Naive thymus-derived CD4-positive, alpha-beta T cell (primary cell): ENCODE measurements at regions not wholly inside any gene's neighbourhood (a gene's known extent, or its start where the extent isn't known, plus 50 kb on each side); places are given as distances from the start of the nearest gene placed in this dataset.

ENCODE experiments used
- ATAC-seq: fragments of 150-1000 bp; cut with Tn5 transposase; 2 replicates; pipeline ENCODE4 v1.10.0; 2021; ENCODE audit warnings: mild to moderate bottlenecking, moderate library complexity
- CTCF ChIA-PET: fragments of 350-600 bp; sonication (Branson Sonifier 250); formaldehyde crosslinking; loops from one replicate; lab custom pipeline; 2021; ENCODE audit warnings: antibody characterized with exemption; lab: Charles Lee
- POLR2A ChIA-PET: fragments of 350-600 bp; sonication (Branson Sonifier 250); formaldehyde crosslinking; loops from one replicate; lab custom pipeline; 2021; ENCODE audit warnings: antibody characterized with exemption, inconsistent platforms; lab: Charles Lee
- DNase-seq, 9 donors: peaks; one replicate each; pipeline versions ENCODE4 v3.0.0 to v3.0.0-alpha.2; 2020 to 2022; ENCODE audit warnings: mixed read lengths in 1 of 9
- H3K27ac ChIP-seq: one replicate; pipeline ENCODE4 v1.7.0; 2013; ENCODE audit warnings: mild to moderate bottlenecking, low read depth, low read length, moderate library complexity
- H3K27me3 ChIP-seq, 2 donors: one replicate each; pipeline ENCODE4 v1.7.0; 2013; ENCODE audit warnings: low read length in 2 of 2, mild to moderate bottlenecking in 2 of 2, moderate library complexity in 2 of 2; ENCODE audit not compliant: control insufficient read depth in 2 of 2, insufficient read depth in 2 of 2
- H3K36me3 ChIP-seq, 3 experiments: 1 replicate in 2 of 3; 2 replicates in 1 of 3; pipeline ENCODE4 v1.7.0; 2013; ENCODE audit warnings: low read length in 3 of 3, mild to moderate bottlenecking in 3 of 3, moderate library complexity in 1 of 3; ENCODE audit not compliant: insufficient read depth in 3 of 3, control insufficient read depth in 2 of 3
- H3K4me1 ChIP-seq, 2 donors: one replicate each; pipeline ENCODE4 v1.7.0; 2013; ENCODE audit warnings: low read length in 2 of 2, mild to moderate bottlenecking in 2 of 2, moderate library complexity in 1 of 2; ENCODE audit not compliant: control insufficient read depth in 2 of 2, insufficient read depth in 2 of 2
- H3K4me3 ChIP-seq: 2 replicates; pipeline ENCODE4 v1.7.0; 2013; ENCODE audit warnings: mild to moderate bottlenecking, low read length
- H3K9me3 ChIP-seq, 3 experiments: 1 replicate in 2 of 3; 2 replicates in 1 of 3; pipeline ENCODE4 v1.7.0; 2013; ENCODE audit warnings: low read length in 3 of 3; ENCODE audit not compliant: control insufficient read depth in 2 of 3
- H3K27ac Mint-ChIP-seq, 9 donors: one replicate each; pipeline ENCODE4 v1.8.0; 2020 to 2022; ENCODE audit warnings: mixed read lengths in 9 of 9, mild to moderate bottlenecking in 8 of 9, moderate library complexity in 5 of 9, inconsistent platforms in 2 of 9
- H3K27me3 Mint-ChIP-seq, 5 donors: one replicate each; pipeline ENCODE4 v1.8.0; 2021 to 2022; ENCODE audit warnings: mixed read lengths in 5 of 5, mild to moderate bottlenecking in 1 of 5
- H3K36me3 Mint-ChIP-seq, 5 donors: one replicate each; pipeline ENCODE4 v1.8.0; 2020 to 2022; ENCODE audit warnings: mixed read lengths in 5 of 5, mild to moderate bottlenecking in 3 of 5, inconsistent platforms in 1 of 5
- H3K4me1 Mint-ChIP-seq, 7 donors: one replicate each; pipeline ENCODE4 v1.8.0; 2020 to 2022; ENCODE audit warnings: mixed read lengths in 7 of 7, mild to moderate bottlenecking in 3 of 7, inconsistent platforms in 1 of 7
- H3K4me3 Mint-ChIP-seq, 10 donors: one replicate each; pipeline ENCODE4 v1.8.0; 2020 to 2022; ENCODE audit warnings: mild to moderate bottlenecking in 10 of 10, mixed read lengths in 10 of 10, moderate library complexity in 6 of 10, inconsistent platforms in 2 of 10
- H3K9me3 Mint-ChIP-seq, 11 donors: one replicate each; pipeline ENCODE4 v1.8.0; 2020 to 2022; ENCODE audit warnings: mixed read lengths in 11 of 11, mild to moderate bottlenecking in 4 of 11, inconsistent platforms in 1 of 11, moderate library complexity in 1 of 11
- intact Hi-C, 2 donors: fragments of 100-400 bp; cut with micrococcal nuclease; formaldehyde crosslinking; loops; one replicate each; pipeline ENCODE4 v1.15.1; 2023

- peak in 6 of 9 donors; percentile 7 to 36 (median 14) for DNase-seq
- no peak overlapping the region for H3K4me3 Mint-ChIP-seq
Measured at GRCh38 chr5:100479079-100479688, 56.0 kb upstream of the FAM174A start.

GRCh38 chr5:100472091-100472490, 63.1 kb upstream of the FAM174A start:
- no peak overlapping the region for H3K4me3 Mint-ChIP-seq
- no peak overlapping the region for H3K27ac Mint-ChIP-seq
- Histone ChIP-seq H3K27me3 (no peaks in the 10 kb centered on the region), H3K27ac (no peak overlapping the region), H3K9me3 (no peaks in the 10 kb centered on the region), H3K4me3 (no peak overlapping the region), H3K36me3 (no peaks in the 10 kb centered on the region), H3K4me1 (no peaks in the 10 kb centered on the region)
- H3K27me3 Mint-ChIP-seq = peaks cover 0 to 6% (median 5%) of the 10 kb centered on the region in 5 donors
- peaks cover 0 to 2% (median 0%) of the 10 kb centered on the region in 11 donors for H3K9me3 Mint-ChIP-seq
- H3K4me1 Mint-ChIP-seq = no peaks in the 10 kb centered on the region
- no peak for DNase-seq
- ChIA-PET CTCF (no interaction called here), POLR2A (no interaction called here)
- H3K36me3 Mint-ChIP-seq = no peaks in the 10 kb centered on the region
- ATAC-seq = no peak
- intact Hi-C loops = no loop called here

More at GRCh38 chr5:100479079-100479688, 56.0 kb upstream of the FAM174A start:
- Mint-ChIP-seq H3K9me3 (no peaks in the 10 kb centered on the region), H3K27me3 (no peaks in the 10 kb centered on the region), H3K4me1 (no peaks in the 10 kb centered on the region), H3K27ac (no peak overlapping the region), H3K36me3 (no peaks in the 10 kb centered on the region)
- ATAC-seq = no peak
- no peaks in the 10 kb centered on the region for H3K36me3 ChIP-seq
- intact Hi-C loops = loop anchor here (1.0 to 2.0 kb wide), 2 partner anchors 566 kb away; no protein-coding TSS in a partner anchor
- CTCF ChIA-PET = no interaction called here
- no peaks in the 10 kb centered on the region for H3K9me3 ChIP-seq
- H3K4me3 ChIP-seq = no peak overlapping the region
- H3K4me1 ChIP-seq = no peaks in the 10 kb centered on the region
- H3K27ac ChIP-seq = no peak overlapping the region
- POLR2A ChIA-PET = no interaction called here
- H3K27me3 ChIP-seq = no peaks in the 10 kb centered on the region

DNA sequence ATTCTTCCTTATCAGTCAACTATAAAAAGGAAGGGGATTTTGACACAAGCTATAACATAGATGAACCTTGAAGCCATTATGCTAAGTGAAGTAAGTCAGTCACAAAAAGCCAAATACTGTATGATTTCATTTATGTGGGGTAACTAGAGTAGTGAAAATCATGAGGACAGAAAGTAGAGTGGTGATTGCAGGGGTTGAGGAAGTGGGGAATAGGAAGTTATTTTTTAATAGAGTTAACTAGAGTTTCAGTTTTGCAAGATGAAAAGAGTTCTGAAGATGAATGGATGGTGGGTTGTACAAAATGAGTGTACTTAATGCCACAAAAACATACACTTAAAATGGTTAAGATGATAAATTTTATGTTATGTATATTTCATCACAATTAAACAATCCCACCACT, 65.4 kb upstream of the FAM174A start:
- H3K27ac Mint-ChIP-seq = no peak overlapping the region
- no peaks in the 10 kb centered on the region for H3K27me3 ChIP-seq
- intact Hi-C loops = no loop called here
- ChIA-PET CTCF (no interaction called here), POLR2A (no interaction called here)
- peaks cover 0 to 2% (median 0%) of the 10 kb centered on the region in 11 donors for H3K9me3 Mint-ChIP-seq
- no peaks in the 10 kb centered on the region for H3K4me1 ChIP-seq
- H3K4me3 Mint-ChIP-seq = no peak overlapping the region
- no peaks in the 10 kb centered on the region for H3K36me3 Mint-ChIP-seq
- H3K4me3 ChIP-seq = no peak overlapping the region
- peaks cover 0 to 6% (median 5%) of the 10 kb centered on the region in 5 donors for H3K27me3 Mint-ChIP-seq
- no peaks in the 10 kb centered on the region for H3K4me1 Mint-ChIP-seq
- no peak overlapping the region for H3K27ac ChIP-seq
- DNase-seq = no peak
- no peak for ATAC-seq
- H3K9me3 ChIP-seq = no peaks in the 10 kb centered on the region
- H3K36me3 ChIP-seq = no peaks in the 10 kb centered on the region

GRCh38 chr5:100464418-100464817, 70.8 kb upstream of the FAM174A start:
- H3K36me3 ChIP-seq = no peaks in the 10 kb centered on the region
- H3K27ac ChIP-seq = no peak overlapping the region
- Mint-ChIP-seq H3K4me3 (no peak overlapping the region), H3K27me3 (peaks cover 0 to 6% (median 5%) of the 10 kb centered on the region in 5 donors), H3K4me1 (no peaks in the 10 kb centered on the region), H3K36me3 (peaks cover 0 to 8% (median 0%) of the 10 kb centered on the region in 5 donors), H3K27ac (no peak overlapping the region), H3K9me3 (peaks cover 0 to 12% (median 8%) of the 10 kb centered on the region in 11 donors)
- DNase-seq (no peak), ATAC-seq (no peak)
- H3K9me3 ChIP-seq = no peaks in the 10 kb centered on the region
- no peak overlapping the region for H3K4me3 ChIP-seq
- ChIA-PET POLR2A (interaction anchor here (0.6 kb wide), 1 partner anchor 765 kb away, joined by 3 read pairs; no protein-coding TSS in a partner anchor), CTCF (no interaction called here)
- intact Hi-C loops = no loop called here
- H3K4me1 ChIP-seq = no peaks in the 10 kb centered on the region
- H3K27me3 ChIP-seq = no peaks in the 10 kb centered on the region

- CTCF ChIA-PET = no interaction called here
Measured at GRCh38 chr5:100456615-100457014, 78.6 kb upstream of the FAM174A start.

DNA sequence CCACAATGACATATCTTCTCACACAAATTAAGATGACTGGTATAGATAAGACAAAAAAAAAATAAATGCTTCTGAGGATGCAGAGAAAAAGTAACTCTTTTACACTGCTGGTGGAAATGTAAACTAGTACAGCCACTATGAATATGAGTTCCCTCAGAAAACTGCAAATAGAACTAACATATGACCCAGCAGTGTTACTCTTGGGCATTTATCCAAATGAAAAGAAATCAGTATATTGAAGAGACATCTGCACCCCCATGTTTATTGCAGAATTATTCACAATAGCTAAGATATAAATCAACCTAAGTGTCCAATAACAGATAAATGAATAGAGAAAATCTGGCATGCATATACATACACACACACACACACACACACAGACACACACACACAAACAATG, 83.0 kb upstream of the FAM174A start:
- Histone ChIP-seq H3K27me3 (no peaks in the 10 kb centered on the region), H3K36me3 (no peaks in the 10 kb centered on the region), H3K4me1 (no peaks in the 10 kb centered on the region), H3K9me3 (no peaks in the 10 kb centered on the region), H3K27ac (no peak overlapping the region), H3K4me3 (no peak overlapping the region)
- CTCF ChIA-PET = no interaction called here
- no peaks in the 10 kb centered on the region for H3K36me3 Mint-ChIP-seq
- no peak overlapping the region for H3K27ac Mint-ChIP-seq
- intact Hi-C loops = no loop called here
- H3K4me1 Mint-ChIP-seq = no peaks in the 10 kb centered on the region
- DNase-seq (no peak), ATAC-seq (no peak)
- POLR2A ChIA-PET = no interaction called here
- no peak overlapping the region for H3K4me3 Mint-ChIP-seq
- H3K9me3 Mint-ChIP-seq = no peaks in the 10 kb centered on the region
- no peaks in the 10 kb centered on the region for H3K27me3 Mint-ChIP-seq

More at GRCh38 chr5:100456615-100457014, 78.6 kb upstream of the FAM174A start:
- no peaks in the 10 kb centered on the region for H3K36me3 ChIP-seq
- H3K27me3 Mint-ChIP-seq = no peaks in the 10 kb centered on the region
- H3K27ac ChIP-seq = no peak overlapping the region
- POLR2A ChIA-PET = no interaction called here
- ATAC-seq (no peak), DNase-seq (no peak)
- H3K27me3 ChIP-seq = no peaks in the 10 kb centered on the region
- H3K4me3 ChIP-seq = no peak overlapping the region
- no peaks in the 10 kb centered on the region for H3K4me1 ChIP-seq
- H3K9me3 ChIP-seq = no peaks in the 10 kb centered on the region
- H3K4me1 Mint-ChIP-seq = no peaks in the 10 kb centered on the region
- H3K4me3 Mint-ChIP-seq = no peak overlapping the region
- H3K27ac Mint-ChIP-seq = no peak overlapping the region
- intact Hi-C loops = no loop called here
- peaks cover 0 to 8% (median 6%) of the 10 kb centered on the region in 11 donors for H3K9me3 Mint-ChIP-seq
- H3K36me3 Mint-ChIP-seq = peaks cover 0 to 4% (median 0%) of the 10 kb centered on the region in 5 donors

DNA sequence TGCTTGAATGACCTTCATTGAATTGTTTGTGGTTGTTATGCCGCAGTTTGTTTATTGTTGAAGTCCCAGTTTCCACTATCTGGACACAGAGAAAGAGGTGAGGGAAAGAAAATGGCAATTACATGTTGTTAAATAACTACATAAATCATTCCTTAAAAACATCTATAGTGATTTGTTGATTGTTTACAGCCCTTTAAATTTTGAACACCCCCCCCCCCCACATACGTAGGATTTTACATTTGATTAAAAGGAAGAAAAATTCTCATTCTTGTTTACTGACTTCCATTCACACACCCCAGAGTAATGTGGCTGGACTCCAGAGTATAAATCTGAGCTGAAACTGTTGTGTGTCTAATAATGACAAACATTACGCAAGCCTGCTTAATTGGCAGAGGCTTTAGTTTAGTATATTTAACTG, 87.1 kb upstream of the FAM174A start:
- no peaks in the 10 kb centered on the region for H3K9me3 Mint-ChIP-seq
- H3K36me3 Mint-ChIP-seq = no peaks in the 10 kb centered on the region
- ATAC-seq (no peak), DNase-seq (no peak)
- no peaks in the 10 kb centered on the region for H3K4me1 ChIP-seq
- H3K4me1 Mint-ChIP-seq = peaks cover 0 to 3% (median 0%) of the 10 kb centered on the region in 7 donors
- ChIA-PET CTCF (interaction anchor here (0.6 kb wide), 2 partner anchors 325 to 1455 kb away, joined by 3 to 6 read pairs; no protein-coding TSS in a partner anchor), POLR2A (no interaction called here)
- H3K27ac Mint-ChIP-seq = no peak overlapping the region
- H3K4me3 ChIP-seq = no peak overlapping the region
- no peak overlapping the region for H3K4me3 Mint-ChIP-seq
- H3K9me3 ChIP-seq = no peaks in the 10 kb centered on the region
- H3K27me3 Mint-ChIP-seq = no peaks in the 10 kb centered on the region
- no peak overlapping the region for H3K27ac ChIP-seq
- H3K36me3 ChIP-seq = no peaks in the 10 kb centered on the region
- intact Hi-C loops = no loop called here
- no peaks in the 10 kb centered on the region for H3K27me3 ChIP-seq
